Ovary (tissue), 3 donors: ENCODE measurements at regions not wholly inside any gene's neighbourhood (a gene's known extent, or its start where the extent isn't known, plus 50 kb on each side); places are given as distances from the start of the nearest gene placed in this dataset.

Source experiments
- CTCF ChIP-seq, 3 donors: fragments of 450-650 bp in 2 of 3; fragments of 200-600 bp in 1 of 3; IDR thresholded peaks; one replicate each; pipeline versions ENCODE4 v1.5.1 to v1.8.0; 2016 to 2022; ENCODE audit warnings: antibody characterized with exemption in 3 of 3, mild to moderate bottlenecking in 1 of 3
- POLR2A ChIP-seq: fragments of 450-650 bp; IDR thresholded peaks from one replicate; pipeline ENCODE4 v1.6.1; 2017; ENCODE audit warnings: antibody characterized with exemption, mild to moderate bottlenecking, moderate library complexity
- donor health status: DM: no; HTN: no; CAD: no.

DNA sequence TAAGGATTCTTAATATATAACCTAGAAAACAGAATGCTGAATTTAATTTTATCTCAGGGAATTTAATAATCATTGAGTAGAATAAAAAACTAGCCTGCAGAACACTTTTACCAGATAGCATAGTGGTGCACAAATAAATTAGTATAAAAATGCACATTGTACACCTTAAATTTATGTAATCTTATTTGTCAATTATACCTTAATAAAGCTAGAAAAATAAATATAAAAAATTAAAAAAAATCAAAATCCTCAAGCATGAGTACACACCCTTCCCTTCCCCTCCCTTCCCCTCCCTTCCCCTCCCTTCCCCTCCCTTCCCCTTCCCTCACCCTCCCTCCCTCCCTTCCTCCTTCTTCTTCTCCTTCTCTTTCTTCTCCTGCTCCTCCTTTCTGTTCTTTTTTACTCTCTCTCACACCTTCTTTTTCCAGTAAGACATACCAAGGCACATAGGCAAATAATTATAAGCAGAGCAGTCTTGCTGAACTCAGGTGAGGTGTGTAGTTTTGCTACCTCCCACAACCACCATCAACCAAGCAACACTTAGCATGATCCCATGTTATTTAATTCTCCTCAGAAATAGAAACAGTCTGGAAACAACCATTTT lies 1395.0 kb downstream of the ZPLD1 start:
- TF ChIP-seq CTCF (IDR thresholded peaks at IDR 0.05) (no peak), POLR2A (no peak)
